Heart right ventricle (tissue), 16 donors: ENCODE measurements at regions not wholly inside any gene's neighbourhood (a gene's known extent, or its start where the extent isn't known, plus 50 kb on each side); places are given as distances from the start of the nearest gene placed in this dataset.
A peak's percentile ranks its signal among the peaks of the same experiment; 100 is the strongest.

ENCODE experiments used
- ATAC-seq, 8 donors: fragments of 200-7000 bp; cut with Tn5 transposase; one replicate each; pipeline ENCODE4 v1.9.1; 2020; ENCODE audit warnings: mild to moderate bottlenecking in 8 of 8, moderate library complexity in 8 of 8, moderate number of reproducible peaks in 1 of 8
- DNase-seq, 2 donors: peaks; one replicate each; pipeline ENCODE4 v3.0.0-alpha.2; 2020
- H3K27ac ChIP-seq, 10 donors: fragments of 200-600 bp; sonication (generic) in 2 of 10; one replicate each; pipeline versions ENCODE4 v1.5.0 to v1.8.0; 2020 to 2022; ENCODE audit warnings: mild to moderate bottlenecking in 3 of 10
- H3K27me3 ChIP-seq, 7 donors: fragments of 200-600 bp; one replicate each; pipeline ENCODE4 v1.8.0; 2021 to 2022; ENCODE audit warnings: mild to moderate bottlenecking in 2 of 7
- H3K36me3 ChIP-seq, 9 donors: fragments of 200-600 bp; sonication (generic) in 1 of 9; one replicate each; pipeline versions ENCODE4 v1.5.0 to v1.8.0; 2020 to 2022; ENCODE audit warnings: mild to moderate bottlenecking in 2 of 9
- H3K4me1 ChIP-seq, 9 donors: fragments of 200-600 bp; sonication (generic) in 1 of 9; one replicate each; pipeline versions ENCODE4 v1.5.0 to v1.8.0; 2020 to 2022; ENCODE audit warnings: mild to moderate bottlenecking in 4 of 9
- H3K4me3 ChIP-seq, 10 donors: fragments of 200-600 bp; sonication (generic) in 2 of 10; one replicate each; pipeline versions ENCODE4 v1.5.0 to v1.8.0; 2020 to 2022; ENCODE audit warnings: mild to moderate bottlenecking in 7 of 10, moderate library complexity in 2 of 10
- H3K9me3 ChIP-seq, 11 donors: fragments of 200-600 bp in 10 of 11; sonication (generic) in 2 of 11; one replicate each; pipeline versions ENCODE4 v1.5.0 to v1.8.0; 2013 to 2022; ENCODE audit warnings: mild to moderate bottlenecking in 2 of 11, control low read depth in 1 of 11, moderate library complexity in 1 of 11
- WGBS, 2 donors: extraction: QIAGEN DNeasy Blood & Tissue Kit; methylation state at CpG; one replicate each; pipeline ENCODE4 v1.1.7; 2013; ENCODE audit warnings: inconsistent platforms in 1 of 2; 5-methylcytosine and 5-hydroxymethylcytosine counted together
- intact Hi-C, 10 donors: fragments of 100-400 bp; cut with DNase I; formaldehyde crosslinking; loops; one replicate each; pipeline versions ENCODE4 v1.11.1 to v1.14.2; 2022
- TF ChIP-seq, protein P1 (sequence below), 9 donors: fragments of 200-600 bp; sonication (generic) in 2 of 9; IDR thresholded peaks; one replicate each; pipeline versions ENCODE4 v1.5.0 to v1.8.0; 2021 to 2022; ENCODE audit warnings: antibody characterized with exemption in 9 of 9, mild to moderate bottlenecking in 5 of 9, moderate library complexity in 1 of 9
- donor health status: Arrhythmogenic right ventricular cardiomyopathy.
- donor health status: ischemic (EF 13 %, LVEDD 7.1; RV severe dilation, severe dysfunction).
- donor health status: healthy with polysubstance abuse.
- donor health status: DM: no; HTN: yes; CAD: no.
- donor health status: DM: no; HTN: no; CAD: no.
- donor health status: ischemic (EF 25% LVEDD 6.9; RV normal size, moderate dysfunction).
- donor health status: ischemic (EF 25% LVEDD 5.7; RV mildly dilated, moderate dysfunction).
- donor health status: healthy.
- donor health status: DM: yes; HTN: yes; CAD: no.
- donor health status: Ischemic cardiomyopathy.
- donor health status: ischemic (EF 35%, LVEDD 5.7; RV mildly dilated, moderate dysfunction).
- donor health status: nonischemic (EF 11% LVEDD 7.7; RV severe dilation, severe dysfunction).
- donor health status: DM: yes; HTN: yes; CAD: no.
- donor health status: PGD.
- donor health status: ischemic (EF 29% LVEDD 5.4; RV normal size, mild dysfunction).
- donor health status: nonischemic (EF 23%, LVEDD 6.1; RV moderate dilation, normal function).

DNA sequence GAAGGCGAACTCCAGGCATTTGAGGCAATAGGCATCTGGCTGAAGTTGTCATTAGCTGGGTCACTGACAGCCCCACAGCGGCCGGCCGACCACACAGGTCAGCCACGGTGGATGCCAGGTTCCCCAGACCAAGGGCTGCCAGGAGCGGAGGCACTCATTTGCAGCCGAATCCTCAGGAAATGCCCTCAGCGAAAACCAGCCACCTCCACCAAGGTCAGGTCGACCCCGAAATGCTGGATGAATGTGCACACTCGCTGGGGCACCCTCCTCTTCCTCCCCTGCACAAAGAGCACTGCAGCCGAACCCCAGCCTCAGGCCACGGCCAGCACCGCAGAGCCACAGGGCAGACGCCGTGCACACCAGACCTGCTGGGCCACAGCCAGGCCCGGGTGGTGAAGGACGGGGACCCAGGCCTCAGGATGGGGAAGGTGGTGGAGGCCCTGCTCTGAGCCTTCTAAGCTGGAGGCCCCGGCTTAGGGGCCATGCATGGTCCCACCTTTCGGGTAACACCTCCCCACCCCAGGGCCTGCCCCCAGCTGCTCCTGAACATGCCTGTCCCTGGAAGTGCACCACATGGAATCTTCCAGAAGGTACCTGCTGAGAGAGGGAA lies 206.0 kb downstream of the BRD1 start:
- DNase-seq (no peak), ATAC-seq (peak in 1 of 8 donors; percentile 19)
- Histone ChIP-seq H3K27me3 (peaks cover 0 to 20% (median 4%) of the 10 kb centered on the region in 7 donors), H3K4me3 (no peak overlapping the region), H3K36me3 (no peaks in the 10 kb centered on the region), H3K4me1 (no peaks in the 10 kb centered on the region), H3K27ac (no peak overlapping the region), H3K9me3 (no peaks in the 10 kb centered on the region)
- 88 to 90% methylated on average over 20 of the region's 20 CpGs for WGBS, 2 donors
- intact Hi-C loops, result no loop called here
- TF ChIP-seq, protein P1, sequence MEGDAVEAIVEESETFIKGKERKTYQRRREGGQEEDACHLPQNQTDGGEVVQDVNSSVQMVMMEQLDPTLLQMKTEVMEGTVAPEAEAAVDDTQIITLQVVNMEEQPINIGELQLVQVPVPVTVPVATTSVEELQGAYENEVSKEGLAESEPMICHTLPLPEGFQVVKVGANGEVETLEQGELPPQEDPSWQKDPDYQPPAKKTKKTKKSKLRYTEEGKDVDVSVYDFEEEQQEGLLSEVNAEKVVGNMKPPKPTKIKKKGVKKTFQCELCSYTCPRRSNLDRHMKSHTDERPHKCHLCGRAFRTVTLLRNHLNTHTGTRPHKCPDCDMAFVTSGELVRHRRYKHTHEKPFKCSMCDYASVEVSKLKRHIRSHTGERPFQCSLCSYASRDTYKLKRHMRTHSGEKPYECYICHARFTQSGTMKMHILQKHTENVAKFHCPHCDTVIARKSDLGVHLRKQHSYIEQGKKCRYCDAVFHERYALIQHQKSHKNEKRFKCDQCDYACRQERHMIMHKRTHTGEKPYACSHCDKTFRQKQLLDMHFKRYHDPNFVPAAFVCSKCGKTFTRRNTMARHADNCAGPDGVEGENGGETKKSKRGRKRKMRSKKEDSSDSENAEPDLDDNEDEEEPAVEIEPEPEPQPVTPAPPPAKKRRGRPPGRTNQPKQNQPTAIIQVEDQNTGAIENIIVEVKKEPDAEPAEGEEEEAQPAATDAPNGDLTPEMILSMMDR (IDR thresholded peaks at IDR 0.05), result no peak

DNA sequence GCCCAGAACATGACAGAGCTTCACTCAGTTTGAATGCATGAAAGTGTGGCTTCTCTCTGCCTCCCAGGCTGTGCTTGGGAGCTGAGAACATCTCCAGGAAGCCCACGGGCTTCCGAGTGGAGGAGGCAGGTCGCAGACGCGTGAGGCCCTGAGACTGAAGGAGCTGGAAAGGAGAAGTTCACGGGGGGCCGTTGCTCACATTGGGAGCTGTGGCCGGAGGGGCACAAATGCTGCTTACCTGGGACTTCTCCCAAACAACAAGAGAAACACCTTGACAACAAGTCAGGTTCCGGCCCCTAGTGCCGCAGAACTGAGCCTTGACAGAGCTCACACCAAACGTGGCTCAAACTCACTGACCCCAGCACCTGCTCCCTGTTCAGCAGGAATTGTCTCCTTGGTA lies 207.0 kb downstream of the BRD1 start:
- Histone ChIP-seq H3K27ac (no peak overlapping the region), H3K4me1 (no peaks in the 10 kb centered on the region), H3K27me3 (peaks cover 0 to 15% (median 4%) of the 10 kb centered on the region in 7 donors), H3K36me3 (no peaks in the 10 kb centered on the region), H3K9me3 (peaks cover 0 to 9% (median 0%) of the 10 kb centered on the region in 11 donors), H3K4me3 (no peak overlapping the region)
- TF ChIP-seq, protein P1 (IDR thresholded peaks at IDR 0.05), result no peak
- intact Hi-C loops, result no loop called here
- ATAC-seq (no peak), DNase-seq (no peak)
- WGBS, 2 donors, result 72 to 76% methylated on average over 11 of the region's 11 CpGs

DNA sequence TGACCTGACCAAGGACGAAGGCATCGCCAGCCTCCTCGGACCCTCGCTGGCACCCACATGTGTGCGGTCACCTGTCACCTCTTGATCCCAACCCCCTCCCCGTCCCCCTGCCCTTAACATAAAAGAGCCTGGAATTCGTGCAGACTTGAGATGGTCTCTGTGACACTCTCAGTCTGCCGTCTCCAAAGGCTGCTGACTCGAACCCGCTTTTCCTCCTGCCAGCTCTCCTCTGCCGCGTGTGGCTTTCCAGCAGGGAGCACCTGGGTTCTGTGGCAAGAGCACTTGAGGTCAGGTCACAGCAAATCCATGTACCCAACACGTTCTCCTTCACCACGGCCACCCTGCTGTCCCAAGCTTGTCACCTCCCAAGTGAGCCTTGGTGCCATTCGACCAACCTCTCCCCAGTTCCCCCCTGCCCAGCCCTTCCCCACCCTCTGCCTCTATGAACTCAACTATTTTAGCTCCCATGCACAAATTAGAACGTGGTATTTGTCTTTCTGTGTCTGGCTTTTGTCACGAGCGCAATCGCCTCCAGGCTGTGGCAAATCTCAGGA lies 207.6 kb downstream of the BRD1 start:
- TF ChIP-seq, protein P1 (IDR thresholded peaks at IDR 0.05), result no peak
- Histone ChIP-seq H3K27me3 (peaks cover 0 to 15% (median 4%) of the 10 kb centered on the region in 7 donors), H3K9me3 (peaks cover 0 to 14% (median 0%) of the 10 kb centered on the region in 11 donors), H3K27ac (no peak overlapping the region), H3K4me1 (no peaks in the 10 kb centered on the region), H3K4me3 (no peak overlapping the region), H3K36me3 (no peaks in the 10 kb centered on the region)
- intact Hi-C loops, result no loop called here
- 75 to 79% methylated on average over 19 of the region's 19 CpGs for WGBS, 2 donors
- no peak for DNase-seq
- no peak for ATAC-seq

DNA sequence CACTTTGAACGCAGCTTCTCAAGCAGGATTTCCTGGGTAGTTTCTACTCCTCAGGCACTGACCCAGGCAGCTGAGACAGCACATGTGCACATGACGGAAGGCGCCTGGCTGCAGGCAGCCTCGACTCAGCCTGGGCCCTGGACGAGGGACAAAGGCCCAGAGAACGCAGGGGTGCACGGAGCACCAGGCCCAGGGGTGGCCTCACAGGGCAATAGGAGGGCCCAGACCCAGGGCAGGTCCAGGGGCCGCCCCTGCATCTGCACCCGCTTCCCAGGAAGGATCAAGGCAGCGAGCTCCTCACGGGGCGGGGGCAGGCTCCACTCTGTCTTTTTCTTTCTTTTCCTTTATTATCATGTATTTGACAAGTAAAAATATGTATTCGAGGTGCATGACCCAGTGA lies 208.4 kb downstream of the BRD1 start:
- no peak overlapping the region for H3K4me3 ChIP-seq
- H3K9me3 ChIP-seq, result peaks cover 0 to 19% (median 0%) of the 10 kb centered on the region in 11 donors
- no peaks in the 10 kb centered on the region for H3K4me1 ChIP-seq
- TF ChIP-seq, protein P1 (IDR thresholded peaks at IDR 0.05), result no peak
- DNase-seq (peak in 1 of 2 donors; percentile 8), ATAC-seq (no peak)
- H3K27ac ChIP-seq, result no peak overlapping the region
- intact Hi-C loops, result no loop called here
- 86 to 88% methylated on average over 13 of the region's 13 CpGs for WGBS, 2 donors
- H3K36me3 ChIP-seq, result no peaks in the 10 kb centered on the region
- H3K27me3 ChIP-seq, result peaks cover 0 to 15% (median 4%) of the 10 kb centered on the region in 7 donors
